Fibroblast of the aortic adventitia (primary cell): ENCODE measurements at regions not wholly inside any gene's neighbourhood (a gene's known extent, or its start where the extent isn't known, plus 50 kb on each side); places are given as distances from the start of the nearest gene placed in this dataset.

Source experiments
- DNase-seq: peaks from one replicate; pipeline ENCODE4 v3.0.0-alpha.2; 2010; ENCODE audit warnings: low read depth
- H3K4me3 ChIP-seq: 2 replicates; pipeline ENCODE4 v1.5.1; 2011; ENCODE audit warnings: low read depth, mild to moderate bottlenecking, control low read depth, low read length, moderate library complexity
- CTCF ChIP-seq: IDR thresholded peaks from 2 replicates; pipeline ENCODE4 v1.5.1; 2011; ENCODE audit warnings: mild to moderate bottlenecking, low read length, control low read depth, inconsistent platforms; ENCODE audit not compliant: insufficient read depth

DNA sequence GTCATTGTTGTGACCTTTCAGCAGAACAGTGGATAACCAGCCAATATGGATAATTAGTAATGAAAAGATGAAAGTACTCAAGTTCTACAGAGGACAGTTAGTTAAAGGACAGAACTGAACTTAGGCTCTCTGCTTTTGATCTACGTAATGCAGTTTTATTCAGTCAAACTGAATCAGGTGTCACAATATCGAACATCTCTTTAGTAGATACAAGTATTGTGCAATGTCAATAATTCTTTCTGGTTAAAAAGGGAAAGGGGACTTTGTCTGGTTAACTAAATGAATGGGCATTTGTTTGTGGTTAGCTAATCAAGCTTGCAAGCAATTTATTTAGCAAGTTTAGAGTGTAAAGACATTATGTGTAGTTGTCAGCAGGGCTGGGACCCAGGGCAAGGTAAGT lies 562.2 kb upstream of the PTBP2 start:
- H3K4me3 ChIP-seq: no peak overlapping the region
- DNase-seq: no peak
- TF ChIP-seq CTCF: no peak

DNA sequence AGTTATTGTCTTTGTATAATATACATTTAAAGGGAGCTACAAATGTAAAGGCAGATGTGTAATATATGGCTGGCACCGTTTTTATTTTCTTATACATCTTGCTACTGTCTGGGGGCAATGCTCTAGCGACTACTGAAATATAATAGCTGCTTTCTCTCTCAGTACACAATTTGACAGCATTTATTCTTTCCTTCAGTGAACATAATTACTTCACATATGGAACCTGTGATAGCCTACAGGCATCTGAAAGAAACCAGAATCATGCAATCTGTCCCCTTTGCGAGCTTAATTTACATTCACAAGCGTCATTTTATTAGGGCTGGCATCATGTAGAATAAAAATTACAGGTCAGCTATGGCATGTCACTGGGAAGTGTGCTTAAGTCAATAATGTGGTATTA lies 557.5 kb upstream of the PTBP2 start:
- DNase-seq: no peak
- no peak overlapping the region for H3K4me3 ChIP-seq
- TF ChIP-seq CTCF: no peak

GRCh38 chr1:96178053-96178452 lies 543.5 kb upstream of the PTBP2 start:
- no peak overlapping the region for H3K4me3 ChIP-seq
- DNase-seq: no peak
- TF ChIP-seq CTCF: no peak

- no peak for TF ChIP-seq CTCF
- no peak for DNase-seq
- no peak overlapping the region for H3K4me3 ChIP-seq
Measured at GRCh38 chr1:96183485-96183884, 538.1 kb upstream of the PTBP2 start.

DNA sequence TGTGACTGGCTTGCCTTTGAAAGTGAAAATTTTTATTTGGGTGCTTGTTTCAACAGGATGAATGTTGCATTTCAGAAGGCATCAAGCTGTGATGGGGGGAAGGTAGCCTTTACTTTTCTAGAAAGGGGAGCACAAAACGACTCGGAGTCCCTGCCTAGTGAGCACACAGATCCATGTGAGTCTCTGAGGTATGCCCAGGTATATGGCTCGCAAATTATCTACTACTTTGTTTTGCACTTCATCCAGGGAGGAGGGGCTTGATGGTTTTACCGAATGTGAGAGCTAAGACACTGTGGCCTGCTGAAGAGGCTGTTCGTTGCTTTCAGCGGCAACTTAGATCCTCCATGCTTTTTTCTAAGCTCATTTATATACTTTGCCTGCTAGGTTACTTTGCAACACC lies 537.7 kb upstream of the PTBP2 start:
- no peak for TF ChIP-seq CTCF
- no peak overlapping the region for H3K4me3 ChIP-seq

GRCh38 chr1:96185181-96185580 lies 536.4 kb upstream of the PTBP2 start:
- H3K4me3 ChIP-seq: no peak overlapping the region
- DNase-seq: no peak
- TF ChIP-seq CTCF: no peak

More for the DNA sequence above, 537.7 kb upstream of the PTBP2 start:
- DNase-seq: no peak

DNA sequence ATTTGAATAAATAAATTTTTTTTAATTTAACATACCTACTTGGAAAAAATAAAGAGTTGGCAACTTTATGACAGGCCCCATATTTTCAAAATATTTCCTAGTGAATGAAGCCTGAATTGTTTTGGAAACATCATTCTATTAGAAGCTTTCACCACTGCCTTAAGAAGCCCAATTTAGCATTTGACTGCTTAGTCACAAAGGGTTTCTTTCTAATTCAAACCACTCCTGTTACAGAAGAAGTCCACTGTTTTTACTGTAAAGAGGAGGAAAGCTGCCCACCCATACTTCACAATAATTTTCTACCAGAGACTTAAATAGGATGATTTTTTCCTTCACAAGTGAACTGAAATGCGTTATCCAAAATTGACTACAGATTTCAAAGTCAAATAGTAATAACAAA lies 534.6 kb upstream of the PTBP2 start:
- H3K4me3 ChIP-seq: no peak overlapping the region
- no peak for TF ChIP-seq CTCF
- DNase-seq: no peak
